Prostate gland (tissue), 2 donors: ENCODE measurements at regions not wholly inside any gene's neighbourhood (a gene's known extent, or its start where the extent isn't known, plus 50 kb on each side); places are given as distances from the start of the nearest gene placed in this dataset.

Experiments
- CTCF ChIP-seq, 4 experiments: fragments of 200-600 bp in 2 of 4; fragments of 450-650 bp in 2 of 4; sonication (generic) in 2 of 4; IDR thresholded peaks; 1 replicate in 3 of 4; 2 replicates in 1 of 4; pipeline ENCODE4 v1.5.1; 2016 to 2019; ENCODE audit warnings: antibody characterized with exemption in 4 of 4, mild to moderate bottlenecking in 2 of 4, moderate library complexity in 2 of 4
- POLR2A ChIP-seq: fragments of 450-650 bp; IDR thresholded peaks from one replicate; pipeline ENCODE4 v1.6.1; 2016; ENCODE audit warnings: antibody characterized with exemption, mild to moderate bottlenecking
- POLR2AphosphoS5 ChIP-seq: sonication (generic); formaldehyde crosslinking; IDR thresholded peaks from one replicate; pipeline ENCODE4 v1.6.1; 2017; ENCODE audit warnings: antibody characterized with exemption

- TF ChIP-seq CTCF (IDR thresholded peaks at IDR 0.05) (peak in 2 of 4 experiments; percentile 33 to 46), POLR2A (peak; percentile 71), POLR2AphosphoS5 (no peak)
These were observed 49.8 kb upstream of the BAHCC1 start for GRCh38 chr17:81345228-81346089.
